ENCODE measurements at regions not wholly inside any gene's neighbourhood (a gene's known extent, or its start where the extent isn't known, plus 50 kb on each side); places are given as distances from the start of the nearest gene placed in this dataset.

DNA sequence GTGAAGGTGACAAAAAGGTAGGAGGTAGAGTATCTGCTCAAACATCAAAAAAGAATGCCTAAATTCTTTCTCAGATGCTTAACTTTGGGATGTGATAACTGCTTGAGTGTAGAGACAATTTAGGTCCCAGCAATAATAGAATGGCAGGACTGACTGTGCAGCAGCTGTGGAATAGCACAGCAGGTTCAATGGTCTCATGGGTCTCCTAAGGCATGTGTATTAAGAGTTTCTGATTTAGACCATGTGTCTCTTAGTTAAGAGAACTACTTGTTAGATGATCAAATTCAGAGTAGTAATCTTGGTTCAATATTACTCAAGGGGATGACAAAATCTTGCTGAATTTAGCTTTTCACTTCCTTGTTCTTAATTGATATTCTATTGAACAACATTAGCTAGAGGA, 72.0 kb downstream of the ALX1 start:
- TF ChIP-seq, protein P1, sequence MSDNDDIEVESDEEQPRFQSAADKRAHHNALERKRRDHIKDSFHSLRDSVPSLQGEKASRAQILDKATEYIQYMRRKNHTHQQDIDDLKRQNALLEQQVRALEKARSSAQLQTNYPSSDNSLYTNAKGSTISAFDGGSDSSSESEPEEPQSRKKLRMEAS (IDR thresholded peaks at IDR 0.05; ENCODE audit: low read depth, low read length): no peak
- TF ChIP-seq, protein P2, sequence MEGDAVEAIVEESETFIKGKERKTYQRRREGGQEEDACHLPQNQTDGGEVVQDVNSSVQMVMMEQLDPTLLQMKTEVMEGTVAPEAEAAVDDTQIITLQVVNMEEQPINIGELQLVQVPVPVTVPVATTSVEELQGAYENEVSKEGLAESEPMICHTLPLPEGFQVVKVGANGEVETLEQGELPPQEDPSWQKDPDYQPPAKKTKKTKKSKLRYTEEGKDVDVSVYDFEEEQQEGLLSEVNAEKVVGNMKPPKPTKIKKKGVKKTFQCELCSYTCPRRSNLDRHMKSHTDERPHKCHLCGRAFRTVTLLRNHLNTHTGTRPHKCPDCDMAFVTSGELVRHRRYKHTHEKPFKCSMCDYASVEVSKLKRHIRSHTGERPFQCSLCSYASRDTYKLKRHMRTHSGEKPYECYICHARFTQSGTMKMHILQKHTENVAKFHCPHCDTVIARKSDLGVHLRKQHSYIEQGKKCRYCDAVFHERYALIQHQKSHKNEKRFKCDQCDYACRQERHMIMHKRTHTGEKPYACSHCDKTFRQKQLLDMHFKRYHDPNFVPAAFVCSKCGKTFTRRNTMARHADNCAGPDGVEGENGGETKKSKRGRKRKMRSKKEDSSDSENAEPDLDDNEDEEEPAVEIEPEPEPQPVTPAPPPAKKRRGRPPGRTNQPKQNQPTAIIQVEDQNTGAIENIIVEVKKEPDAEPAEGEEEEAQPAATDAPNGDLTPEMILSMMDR (IDR thresholded peaks at IDR 0.05; ENCODE audit: low read depth, low read length): no peak
- TF ChIP-seq MYC (IDR thresholded peaks at IDR 0.05; ENCODE audit: low read depth, low read length): no peak
- no peak for TF ChIP-seq POLR2A (IDR thresholded peaks at IDR 0.05; ENCODE audit: extremely low read depth, insufficient read length)
- H3K4me3 ChIP-seq (ENCODE audit: low read depth, low read length): no peak overlapping the region
- no peak for DNase-seq (ENCODE audit: low read depth)

DNA sequence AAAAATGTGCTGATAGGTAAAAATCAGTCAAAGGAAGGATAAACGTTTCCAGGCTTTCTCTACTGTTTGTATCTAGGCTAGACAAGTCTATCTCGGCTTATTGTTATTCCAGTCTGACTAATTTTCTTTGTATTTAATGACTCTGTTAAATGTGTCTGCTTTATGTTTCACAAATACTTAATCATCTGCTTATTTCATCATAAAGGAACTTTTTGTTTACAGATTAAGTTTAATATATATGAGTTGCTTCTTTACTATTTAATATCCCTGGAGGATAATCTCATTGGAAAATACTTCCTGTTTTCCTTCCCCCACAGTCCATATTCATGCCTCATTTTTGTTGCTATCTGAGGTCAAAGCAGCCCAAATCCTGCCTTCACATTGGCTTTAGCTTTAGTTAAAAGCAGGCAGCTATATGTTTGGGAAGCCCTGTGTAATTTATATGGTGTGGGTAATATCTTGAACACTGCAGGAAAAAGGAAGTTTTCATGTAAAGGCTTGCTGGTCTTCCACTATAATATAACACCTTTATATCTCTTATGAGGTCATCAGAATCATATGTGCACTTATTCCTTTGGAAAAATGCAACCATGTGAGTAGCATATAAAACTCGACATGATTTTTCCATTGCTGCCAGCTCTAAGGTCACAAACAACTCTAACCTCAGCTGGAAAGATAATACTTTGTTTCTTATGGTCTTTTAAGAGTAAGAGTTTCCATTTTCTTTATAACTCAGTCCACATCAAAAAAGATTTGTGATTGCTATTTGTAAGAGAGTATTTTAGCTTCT, 76.8 kb downstream of the ALX1 start:
- no peak for TF ChIP-seq POLR2A (IDR thresholded peaks at IDR 0.05; ENCODE audit: extremely low read depth, insufficient read length)
- TF ChIP-seq, protein P1 (IDR thresholded peaks at IDR 0.05; ENCODE audit: low read depth, low read length): no peak
- no peak for TF ChIP-seq MYC (IDR thresholded peaks at IDR 0.05; ENCODE audit: low read depth, low read length)
- TF ChIP-seq, protein P2 (IDR thresholded peaks at IDR 0.05; ENCODE audit: low read depth, low read length): no peak
- H3K4me3 ChIP-seq (ENCODE audit: low read depth, low read length): no peak overlapping the region
- DNase-seq (ENCODE audit: low read depth): no peak

DNA sequence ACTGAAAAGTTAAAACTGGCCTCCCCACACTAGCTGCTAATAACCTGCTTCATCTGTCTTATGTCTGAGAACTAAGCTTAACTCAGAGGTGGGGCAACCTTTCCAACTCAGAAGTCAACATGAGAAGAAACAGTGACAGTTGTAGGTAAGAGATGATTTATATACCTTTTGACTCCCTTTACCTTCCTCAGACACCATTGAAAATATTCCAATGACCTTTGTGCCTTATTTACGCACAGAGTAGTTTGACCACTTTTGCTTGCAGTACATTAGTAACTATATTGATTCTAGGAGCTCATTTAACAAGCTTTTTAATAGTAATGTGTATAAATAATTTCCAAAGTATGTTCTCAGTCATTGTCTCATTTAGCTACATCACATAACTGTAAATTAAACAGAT, 77.6 kb downstream of the ALX1 start:
- TF ChIP-seq, protein P2 (IDR thresholded peaks at IDR 0.05; ENCODE audit: low read depth, low read length): no peak
- no peak for TF ChIP-seq POLR2A (IDR thresholded peaks at IDR 0.05; ENCODE audit: extremely low read depth, insufficient read length)
- TF ChIP-seq, protein P1 (IDR thresholded peaks at IDR 0.05; ENCODE audit: low read depth, low read length): no peak
- no peak for TF ChIP-seq MYC (IDR thresholded peaks at IDR 0.05; ENCODE audit: low read depth, low read length)
- no peak overlapping the region for H3K4me3 ChIP-seq (ENCODE audit: low read depth, low read length)
- DNase-seq (ENCODE audit: low read depth): no peak

DNA sequence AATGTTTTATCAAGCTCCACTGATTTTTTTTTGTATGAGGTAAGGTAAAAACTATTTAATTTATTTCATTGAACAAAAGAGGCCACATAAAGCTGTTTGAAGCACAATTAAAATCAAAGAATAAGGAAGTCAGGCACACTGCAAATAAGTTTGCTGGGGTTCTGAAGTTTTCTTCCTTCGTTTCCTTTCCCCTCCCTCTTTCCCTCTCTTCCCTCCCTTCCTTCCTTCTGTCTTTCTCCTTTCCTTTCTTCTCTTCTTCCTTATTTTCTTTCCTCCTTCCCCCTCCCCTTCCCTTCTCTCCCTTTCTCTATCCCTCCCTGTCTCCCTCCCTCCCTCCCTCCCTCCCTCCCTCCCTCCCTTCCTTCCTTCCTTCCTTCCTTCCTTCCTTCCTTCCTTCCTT, 78.7 kb downstream of the ALX1 start:
- no peak for DNase-seq (ENCODE audit: low read depth)
- H3K4me3 ChIP-seq (ENCODE audit: low read depth, low read length): no peak overlapping the region
- no peak for TF ChIP-seq POLR2A (IDR thresholded peaks at IDR 0.05; ENCODE audit: extremely low read depth, insufficient read length)
- TF ChIP-seq, protein P1 (IDR thresholded peaks at IDR 0.05; ENCODE audit: low read depth, low read length): no peak
- TF ChIP-seq MYC (IDR thresholded peaks at IDR 0.05; ENCODE audit: low read depth, low read length): no peak
- TF ChIP-seq, protein P2 (IDR thresholded peaks at IDR 0.05; ENCODE audit: low read depth, low read length): no peak

DNA sequence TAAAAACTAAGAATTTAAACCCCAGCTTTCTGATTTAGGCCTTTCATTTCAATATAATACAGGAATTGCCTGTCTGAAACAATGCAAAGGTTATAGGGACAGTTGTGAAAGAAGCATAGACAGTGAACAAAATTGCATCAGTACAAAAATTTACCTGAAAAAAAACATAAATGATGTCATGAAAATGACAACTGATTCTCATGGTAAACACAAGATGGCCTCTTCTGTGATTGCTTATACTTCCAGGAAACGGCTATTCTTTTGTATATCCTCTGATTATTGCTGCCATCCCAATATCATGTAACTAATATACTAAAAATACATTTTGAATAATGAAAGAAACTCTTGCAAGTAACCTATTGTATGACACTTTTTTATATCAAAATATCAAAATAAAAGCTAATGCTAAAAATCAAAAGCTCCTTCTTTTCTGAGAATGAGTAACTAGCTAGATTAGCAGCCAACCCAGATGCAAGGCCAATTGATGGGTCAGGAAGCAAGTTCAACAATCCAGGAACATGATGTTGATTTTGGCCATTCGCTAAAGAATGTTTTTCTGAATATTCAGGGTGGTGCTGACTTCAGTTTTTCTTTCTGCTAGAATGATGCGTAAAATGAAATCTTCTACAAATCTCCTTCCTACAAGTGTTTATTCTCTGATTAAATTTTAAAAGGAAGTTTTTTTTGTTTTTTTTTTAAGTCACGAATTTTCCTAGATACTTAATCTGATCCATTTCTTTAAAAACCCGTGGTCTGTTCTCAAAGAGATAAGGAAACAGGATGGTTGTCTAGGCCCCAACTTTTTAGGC, 83.6 kb downstream of the ALX1 start:
- DNase-seq (ENCODE audit: low read depth): no peak
- no peak overlapping the region for H3K4me3 ChIP-seq (ENCODE audit: low read depth, low read length)
- TF ChIP-seq POLR2A (IDR thresholded peaks at IDR 0.05; ENCODE audit: extremely low read depth, insufficient read length) (no peak), MYC (IDR thresholded peaks at IDR 0.05; ENCODE audit: low read depth, low read length) (no peak)
- TF ChIP-seq, protein P1 (IDR thresholded peaks at IDR 0.05; ENCODE audit: low read depth, low read length): no peak
- TF ChIP-seq, protein P2 (IDR thresholded peaks at IDR 0.05; ENCODE audit: low read depth, low read length): no peak
